Heart left ventricle (tissue), 16 donors: ENCODE measurements at regions not wholly inside any gene's neighbourhood (a gene's known extent, or its start where the extent isn't known, plus 50 kb on each side); places are given as distances from the start of the nearest gene placed in this dataset.

Experiments used
- ATAC-seq, 4 donors: fragments of 200-7000 bp; cut with Tn5 transposase; one replicate each; pipeline ENCODE4 v1.9.1; 2020 to 2022; ENCODE audit warnings: moderate library complexity in 4 of 4, mild to moderate bottlenecking in 3 of 4, moderate number of reproducible peaks in 1 of 4
- DNase-seq, 5 donors: peaks; one replicate each; pipeline ENCODE4 v3.0.0-alpha.2; 2020
- H3K27ac ChIP-seq, 12 donors: fragments of 200-600 bp; sonication (generic) in 4 of 12; one replicate each; pipeline versions ENCODE4 v1.5.0 to v1.8.0; 2016 to 2022; ENCODE audit warnings: mild to moderate bottlenecking in 2 of 12
- H3K27me3 ChIP-seq, 9 donors: fragments of 200-600 bp; sonication (generic) in 2 of 9; one replicate each; pipeline versions ENCODE4 v1.5.1 to v1.8.0; 2016 to 2022; ENCODE audit warnings: mild to moderate bottlenecking in 3 of 9
- H3K36me3 ChIP-seq, 9 donors: fragments of 200-600 bp; sonication (generic) in 2 of 9; one replicate each; pipeline versions ENCODE4 v1.5.0 to v1.8.0; 2018 to 2022; ENCODE audit warnings: mild to moderate bottlenecking in 2 of 9
- H3K4me1 ChIP-seq, 12 donors: fragments of 200-600 bp; sonication (generic) in 4 of 12; one replicate each; pipeline versions ENCODE4 v1.5.0 to v1.8.0; 2016 to 2022; ENCODE audit warnings: mild to moderate bottlenecking in 3 of 12
- H3K4me3 ChIP-seq, 12 donors: fragments of 200-600 bp; sonication (generic) in 4 of 12; one replicate each; pipeline versions ENCODE4 v1.5.0 to v1.8.0; 2017 to 2022; ENCODE audit warnings: mild to moderate bottlenecking in 9 of 12, moderate library complexity in 4 of 12
- H3K9me3 ChIP-seq, 12 donors: fragments of 200-600 bp; sonication (generic) in 4 of 12; one replicate each; pipeline versions ENCODE4 v1.5.0 to v1.8.0; 2016 to 2022; ENCODE audit warnings: mild to moderate bottlenecking in 1 of 12
- CTCF ChIP-seq, 12 donors: fragments of 200-600 bp; sonication (generic) in 4 of 12; IDR thresholded peaks; one replicate each; pipeline versions ENCODE4 v1.5.0 to v1.8.0; 2018 to 2022; ENCODE audit warnings: antibody characterized with exemption in 12 of 12, mild to moderate bottlenecking in 5 of 12
- POLR2A ChIP-seq, 2 donors: fragments of 450-650 bp; IDR thresholded peaks; one replicate each; pipeline ENCODE4 v1.6.1; 2017; ENCODE audit warnings: antibody characterized with exemption in 2 of 2, mild to moderate bottlenecking in 2 of 2, moderate library complexity in 2 of 2
- WGBS, 4 donors: extraction: QIAGEN DNeasy Blood & Tissue Kit in 2 of 4; methylation state at CpG; one replicate each; pipeline versions ENCODE4 v1.1.5 to v1.1.7; 2013 to 2018; 5-methylcytosine and 5-hydroxymethylcytosine counted together
- intact Hi-C, 10 donors: fragments of 100-400 bp; cut with DNase I; formaldehyde crosslinking; loops; one replicate each; pipeline versions ENCODE4 v1.11.1 to v1.14.2; 2022
- donor health status: ischemic (EF 13 %, LVEDD 7.1; RV severe dilation, severe dysfunction).
- donor health status: healthy with polysubstance abuse.
- donor health status: DM: no; HTN: yes; CAD: no.
- donor health status: DM: no; HTN: no; CAD: no.
- donor health status: ischemic (EF 25% LVEDD 6.9; RV normal size, moderate dysfunction).
- donor health status: ischemic (EF 25% LVEDD 5.7; RV mildly dilated, moderate dysfunction).
- donor health status: healthy.
- donor health status: DM: yes; HTN: yes; CAD: no.
- donor health status: ischemic (EF 35%, LVEDD 5.7; RV mildly dilated, moderate dysfunction).
- donor health status: nonischemic (EF 11% LVEDD 7.7; RV severe dilation, severe dysfunction).
- donor health status: DM: yes; HTN: yes; CAD: no.
- donor health status: PGD.
- donor health status: ischemic (EF 29% LVEDD 5.4; RV normal size, mild dysfunction).
- donor health status: nonischemic (EF 23%, LVEDD 6.1; RV moderate dilation, normal function).

- Histone ChIP-seq H3K9me3 (peaks cover 0 to 13% (median 7%) of the 10 kb centered on the region in 12 donors), H3K36me3 (no peaks in the 10 kb centered on the region), H3K4me3 (no peak overlapping the region), H3K27ac (no peak overlapping the region), H3K4me1 (no peaks in the 10 kb centered on the region), H3K27me3 (no peaks in the 10 kb centered on the region)
- ATAC-seq (no peak), DNase-seq (no peak)
- WGBS, 4 donors = 78 to 80% (median 79%) methylated on average over 3 of the region's 3 CpGs
- no peak for TF ChIP-seq POLR2A (IDR thresholded peaks at IDR 0.05)
- no peak for TF ChIP-seq CTCF (IDR thresholded peaks at IDR 0.05)
- intact Hi-C loops = no loop called here
Observed at GRCh38 chr17:71427801-71428200, 693.0 kb upstream of the SOX9 start.

- Histone ChIP-seq H3K4me3 (no peak overlapping the region), H3K27me3 (no peaks in the 10 kb centered on the region), H3K9me3 (peaks cover 0 to 13% (median 5%) of the 10 kb centered on the region in 12 donors), H3K27ac (no peak overlapping the region), H3K4me1 (no peaks in the 10 kb centered on the region), H3K36me3 (no peaks in the 10 kb centered on the region)
- intact Hi-C loops = no loop called here
- ATAC-seq = no peak
- no peak for DNase-seq
- TF ChIP-seq POLR2A (IDR thresholded peaks at IDR 0.05) (no peak), CTCF (IDR thresholded peaks at IDR 0.05) (no peak)
Observed at GRCh38 chr17:71428897-71429296, 691.9 kb upstream of the SOX9 start.

GRCh38 chr17:71430281-71430680 is 690.5 kb upstream of the SOX9 start:
- H3K27me3 ChIP-seq = no peaks in the 10 kb centered on the region
- no peaks in the 10 kb centered on the region for H3K36me3 ChIP-seq
- intact Hi-C loops = no loop called here
- peaks cover 0 to 13% (median 5%) of the 10 kb centered on the region in 12 donors for H3K9me3 ChIP-seq
- no peak overlapping the region for H3K27ac ChIP-seq
- WGBS, 4 donors = 79 to 88% (median 85%) methylated on average over 5 of the region's 5 CpGs
- no peaks in the 10 kb centered on the region for H3K4me1 ChIP-seq
- DNase-seq (no peak), ATAC-seq (no peak)
- no peak overlapping the region for H3K4me3 ChIP-seq
- TF ChIP-seq POLR2A (IDR thresholded peaks at IDR 0.05) (no peak), CTCF (IDR thresholded peaks at IDR 0.05) (no peak)

GRCh38 chr17:71431146-71431545 is 689.7 kb upstream of the SOX9 start:
- H3K4me1 ChIP-seq = no peaks in the 10 kb centered on the region
- no peak overlapping the region for H3K27ac ChIP-seq
- no peaks in the 10 kb centered on the region for H3K27me3 ChIP-seq
- H3K4me3 ChIP-seq = no peak overlapping the region
- H3K9me3 ChIP-seq = peaks cover 0 to 13% (median 5%) of the 10 kb centered on the region in 12 donors
- no peak for DNase-seq
- H3K36me3 ChIP-seq = no peaks in the 10 kb centered on the region
- no peak for ATAC-seq
- intact Hi-C loops = no loop called here
- 58 to 72% (median 66%) methylated on average over 2 of the region's 2 CpGs for WGBS, 4 donors
- TF ChIP-seq CTCF (IDR thresholded peaks at IDR 0.05) (no peak), POLR2A (IDR thresholded peaks at IDR 0.05) (no peak)
